Neural crest cell (in vitro differentiated cells): ENCODE measurements at regions not wholly inside any gene's neighbourhood (a gene's known extent, or its start where the extent isn't known, plus 50 kb on each side); places are given as distances from the start of the nearest gene placed in this dataset.

Experiments used
- DNase-seq: peaks from one replicate; pipeline ENCODE4 v3.0.0; 2021; ENCODE audit warnings: low read depth, mixed read lengths, low spot score
- H3K27ac Mint-ChIP-seq: one replicate; pipeline ENCODE4 v1.8.0; 2021; ENCODE audit warnings: mild to moderate bottlenecking, mixed read lengths; ENCODE audit not compliant: unreplicated experiment
- H3K27me3 Mint-ChIP-seq: 2 replicates; pipeline ENCODE4 v1.8.0; 2021; ENCODE audit warnings: low read depth, mild to moderate bottlenecking, mixed read lengths
- H3K36me3 Mint-ChIP-seq: 2 replicates; pipeline ENCODE4 v1.8.0; 2021; ENCODE audit warnings: low read depth, mild to moderate bottlenecking, mixed read lengths
- H3K4me1 Mint-ChIP-seq: 2 replicates; pipeline ENCODE4 v1.8.0; 2021; ENCODE audit warnings: mixed read lengths
- H3K4me3 Mint-ChIP-seq: one replicate; pipeline ENCODE4 v1.8.0; 2021; ENCODE audit warnings: mild to moderate bottlenecking, mixed read lengths
- H3K9me3 Mint-ChIP-seq: 2 replicates; pipeline ENCODE4 v1.8.0; 2021; ENCODE audit warnings: mixed read lengths
- CTCF ChIP-seq: fragments of 200-600 bp; sonication (generic); conservative IDR thresholded peaks from 2 replicates; pipeline ENCODE4 v1.5.0; 2021; ENCODE audit warnings: antibody characterized with exemption, mild to moderate bottlenecking

- H3K36me3 Mint-ChIP-seq = no peaks in the 10 kb centered on the region
- TF ChIP-seq CTCF = no peak
Measured at GRCh38 chr3:110628650-110629301, 442.8 kb upstream of the NECTIN3 start.

GRCh38 chr3:110629917-110630316 is 441.7 kb upstream of the NECTIN3 start:
- no peak for TF ChIP-seq CTCF
- Mint-ChIP-seq H3K27me3 (no peaks in the 10 kb centered on the region), H3K4me3 (no peak overlapping the region), H3K4me1 (peaks cover 19% of the 10 kb centered on the region), H3K27ac (no peak overlapping the region), H3K36me3 (no peaks in the 10 kb centered on the region), H3K9me3 (no peaks in the 10 kb centered on the region)
- no peak for DNase-seq

More at GRCh38 chr3:110628650-110629301, 442.8 kb upstream of the NECTIN3 start:
- no peaks in the 10 kb centered on the region for H3K9me3 Mint-ChIP-seq
- no peaks in the 10 kb centered on the region for H3K27me3 Mint-ChIP-seq
- no peak overlapping the region for H3K4me3 Mint-ChIP-seq
- H3K27ac Mint-ChIP-seq = no peak overlapping the region
- H3K4me1 Mint-ChIP-seq = peaks cover 19% of the 10 kb centered on the region
- DNase-seq = no peak

GRCh38 chr3:110644203-110644602 is 427.4 kb upstream of the NECTIN3 start:
- no peak for TF ChIP-seq CTCF
- Mint-ChIP-seq H3K36me3 (no peaks in the 10 kb centered on the region), H3K4me1 (no peaks in the 10 kb centered on the region), H3K4me3 (no peak overlapping the region), H3K9me3 (peaks cover 1% of the 10 kb centered on the region), H3K27ac (no peak overlapping the region), H3K27me3 (no peaks in the 10 kb centered on the region)
- no peak for DNase-seq

GRCh38 chr3:110646055-110646454 is 425.6 kb upstream of the NECTIN3 start:
- Mint-ChIP-seq H3K27ac (no peak overlapping the region), H3K27me3 (no peaks in the 10 kb centered on the region), H3K36me3 (no peaks in the 10 kb centered on the region), H3K4me3 (no peak overlapping the region), H3K9me3 (no peaks in the 10 kb centered on the region), H3K4me1 (no peaks in the 10 kb centered on the region)
- DNase-seq = no peak
- TF ChIP-seq CTCF = no peak

GRCh38 chr3:110646496-110646895 is 425.1 kb upstream of the NECTIN3 start:
- no peak for DNase-seq
- H3K27ac Mint-ChIP-seq = no peak overlapping the region
- no peaks in the 10 kb centered on the region for H3K27me3 Mint-ChIP-seq
- H3K36me3 Mint-ChIP-seq = no peaks in the 10 kb centered on the region
- H3K9me3 Mint-ChIP-seq = no peaks in the 10 kb centered on the region
- no peak for TF ChIP-seq CTCF
- no peak overlapping the region for H3K4me3 Mint-ChIP-seq
- H3K4me1 Mint-ChIP-seq = no peaks in the 10 kb centered on the region

- Mint-ChIP-seq H3K27ac (no peak overlapping the region), H3K9me3 (no peaks in the 10 kb centered on the region), H3K36me3 (no peaks in the 10 kb centered on the region), H3K4me3 (no peak overlapping the region), H3K27me3 (no peaks in the 10 kb centered on the region), H3K4me1 (no peaks in the 10 kb centered on the region)
- no peak for TF ChIP-seq CTCF
- no peak for DNase-seq
Measured at GRCh38 chr3:110647586-110647985, 424.0 kb upstream of the NECTIN3 start.
